ENCODE measurements at regions not wholly inside any gene's neighbourhood (a gene's known extent, or its start where the extent isn't known, plus 50 kb on each side); places are given as distances from the start of the nearest gene placed in this dataset.

GRCh38 chr2:120515759-120516678, 170.1 kb downstream of the INHBB start:
- no peak for DNase-seq (ENCODE audit: low spot score)

DNA sequence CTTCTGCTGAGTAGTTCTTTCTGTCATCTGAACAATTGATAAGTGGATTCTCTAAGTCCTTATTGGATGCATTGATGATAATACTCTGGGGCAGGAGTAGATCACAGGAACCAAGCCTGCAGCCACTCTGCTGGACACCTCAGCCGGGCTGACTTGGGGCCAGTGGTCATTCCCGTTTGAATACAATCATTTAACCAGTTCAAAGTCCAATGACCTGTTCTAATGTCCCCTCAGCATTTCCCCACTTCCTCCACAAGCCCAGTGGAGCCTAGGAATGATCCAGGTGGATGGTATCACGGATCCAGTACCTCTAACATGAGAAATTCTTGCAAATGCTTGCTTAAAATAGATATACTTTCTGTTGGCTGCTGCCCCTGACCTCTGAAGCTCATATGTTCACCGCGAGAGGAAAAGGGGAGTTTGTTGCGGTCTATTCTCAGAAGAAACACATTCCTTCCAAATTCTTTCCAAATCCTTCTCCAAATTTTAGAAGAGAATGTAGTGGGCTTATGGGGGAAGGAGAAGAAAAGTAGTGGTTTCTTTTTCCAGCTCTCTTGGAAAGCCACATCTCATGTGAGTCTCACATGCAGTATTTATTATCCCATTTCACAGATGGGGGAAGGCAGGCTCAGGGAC, 170.9 kb downstream of the INHBB start:
- DNase-seq (ENCODE audit: low spot score) = no peak

- no peak for DNase-seq (ENCODE audit: low spot score)
Observed at GRCh38 chr2:120517751-120518469, 172.0 kb downstream of the INHBB start.

DNA sequence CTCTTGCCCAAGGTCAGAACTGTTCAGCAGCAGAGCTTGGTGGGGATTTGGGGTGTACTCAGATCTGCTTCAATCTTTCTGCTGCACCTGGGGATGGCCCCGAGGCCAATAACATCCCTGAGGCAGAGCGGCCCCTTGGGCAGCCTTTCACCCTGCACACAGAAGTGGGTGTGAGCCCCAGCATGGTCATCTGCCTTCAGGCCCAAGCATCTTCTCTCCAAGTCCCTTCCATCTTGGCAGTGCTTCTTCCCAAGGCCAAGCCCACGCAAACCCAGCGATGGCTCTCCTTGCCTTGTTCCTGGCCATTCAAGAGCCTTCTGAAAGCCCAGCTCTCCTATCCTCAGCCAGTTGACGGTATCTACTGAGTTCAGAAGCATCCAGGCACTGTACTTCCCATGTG, 172.9 kb downstream of the INHBB start:
- no peak for DNase-seq (ENCODE audit: low spot score)

DNA sequence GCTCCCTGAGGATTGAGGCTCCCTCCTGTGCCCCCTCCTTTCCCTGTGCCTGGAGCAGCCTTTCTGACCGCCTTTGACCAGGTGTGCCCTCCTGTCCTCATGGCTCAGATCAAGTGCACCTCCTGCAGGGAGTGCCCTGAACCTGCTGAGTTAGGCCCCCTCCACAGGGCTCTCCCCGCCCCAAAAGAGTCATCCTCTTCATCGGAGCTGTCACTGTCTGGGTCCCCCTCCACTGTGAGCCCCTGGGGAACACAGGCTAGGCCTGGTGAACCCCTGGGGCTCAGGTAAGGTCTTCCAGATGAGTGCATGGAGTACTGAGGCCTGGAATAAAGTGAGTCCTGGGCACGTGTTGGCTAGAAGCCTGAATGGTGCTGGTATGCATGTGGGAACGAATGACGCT, 173.5 kb downstream of the INHBB start:
- no peak for DNase-seq (ENCODE audit: low spot score)

- DNase-seq (ENCODE audit: low spot score) = no peak
Observed at GRCh38 chr2:120520454-120520853, 174.5 kb downstream of the INHBB start.

DNA sequence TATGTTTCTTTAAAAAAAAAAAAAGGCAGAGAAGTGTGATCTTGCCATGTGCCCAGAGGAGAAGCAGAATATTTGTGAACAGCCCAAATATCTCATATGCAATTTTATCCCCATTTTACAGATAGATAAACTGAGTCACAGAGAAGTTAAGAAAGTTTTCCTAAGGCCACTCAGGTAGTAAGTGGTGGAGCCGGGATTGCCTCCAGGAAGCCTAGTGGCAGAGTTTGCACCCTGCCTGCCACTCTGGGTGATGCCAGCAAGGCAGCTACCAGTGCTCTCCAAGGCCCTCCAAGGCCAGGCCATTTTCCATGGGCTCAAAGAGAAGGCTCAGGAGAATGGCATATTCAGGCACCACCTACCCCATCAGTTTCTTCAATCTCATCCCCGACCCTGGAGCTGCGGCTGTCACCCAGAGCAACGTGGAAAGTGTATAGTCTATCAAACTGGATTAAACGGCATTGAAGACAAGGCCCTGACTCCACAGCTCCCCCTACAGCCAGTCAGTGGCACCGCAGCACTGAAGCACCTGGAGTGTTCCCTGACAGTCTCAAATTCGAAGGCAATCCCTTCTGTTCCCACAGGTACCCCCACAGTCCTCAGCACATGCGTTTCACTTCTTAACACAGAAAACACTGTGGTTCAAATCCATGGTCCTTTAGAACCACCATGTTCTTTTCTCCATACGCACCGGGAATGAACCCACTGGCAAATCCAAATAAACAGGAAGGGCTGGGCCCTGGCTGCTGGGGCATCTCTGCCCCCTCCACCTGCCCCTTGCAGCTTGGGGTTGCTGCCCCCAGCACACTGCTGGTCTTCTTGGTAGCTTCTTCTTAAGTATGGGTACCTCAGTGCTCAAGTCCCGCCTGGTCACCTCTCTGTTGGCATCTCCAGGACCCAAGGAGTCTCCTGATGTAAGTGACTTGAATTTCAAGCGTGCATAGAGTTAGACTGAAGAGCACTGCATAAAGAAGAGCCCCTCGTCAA, 175.3 kb downstream of the INHBB start:
- DNase-seq (ENCODE audit: low spot score) = peak; percentile 30

GRCh38 chr2:120522151-120522751, 176.3 kb downstream of the INHBB start:
- DNase-seq (ENCODE audit: low spot score) = no peak

DNA sequence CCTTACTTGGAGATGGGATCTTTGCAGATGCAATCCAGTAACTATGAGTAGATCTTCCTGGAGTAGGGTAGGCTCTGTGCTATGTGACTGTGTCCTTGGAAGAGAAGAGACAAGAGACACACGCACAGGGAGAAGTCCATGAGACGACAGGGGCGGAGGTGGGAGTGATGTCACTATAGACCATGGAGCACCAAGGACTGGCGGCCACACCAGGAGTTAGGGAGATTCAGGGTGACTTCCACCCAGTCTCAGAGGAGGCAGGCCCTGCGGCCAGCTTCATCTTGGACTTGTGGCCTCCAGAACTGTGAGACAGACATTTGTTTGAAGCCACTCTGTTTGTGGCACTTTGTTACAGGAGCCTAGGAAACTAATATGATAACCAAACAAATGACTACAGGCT, 177.8 kb downstream of the INHBB start:
- DNase-seq (ENCODE audit: low spot score) = no peak

GRCh38 chr2:120524174-120524573, 178.2 kb downstream of the INHBB start:
- DNase-seq (ENCODE audit: low spot score) = no peak

DNA sequence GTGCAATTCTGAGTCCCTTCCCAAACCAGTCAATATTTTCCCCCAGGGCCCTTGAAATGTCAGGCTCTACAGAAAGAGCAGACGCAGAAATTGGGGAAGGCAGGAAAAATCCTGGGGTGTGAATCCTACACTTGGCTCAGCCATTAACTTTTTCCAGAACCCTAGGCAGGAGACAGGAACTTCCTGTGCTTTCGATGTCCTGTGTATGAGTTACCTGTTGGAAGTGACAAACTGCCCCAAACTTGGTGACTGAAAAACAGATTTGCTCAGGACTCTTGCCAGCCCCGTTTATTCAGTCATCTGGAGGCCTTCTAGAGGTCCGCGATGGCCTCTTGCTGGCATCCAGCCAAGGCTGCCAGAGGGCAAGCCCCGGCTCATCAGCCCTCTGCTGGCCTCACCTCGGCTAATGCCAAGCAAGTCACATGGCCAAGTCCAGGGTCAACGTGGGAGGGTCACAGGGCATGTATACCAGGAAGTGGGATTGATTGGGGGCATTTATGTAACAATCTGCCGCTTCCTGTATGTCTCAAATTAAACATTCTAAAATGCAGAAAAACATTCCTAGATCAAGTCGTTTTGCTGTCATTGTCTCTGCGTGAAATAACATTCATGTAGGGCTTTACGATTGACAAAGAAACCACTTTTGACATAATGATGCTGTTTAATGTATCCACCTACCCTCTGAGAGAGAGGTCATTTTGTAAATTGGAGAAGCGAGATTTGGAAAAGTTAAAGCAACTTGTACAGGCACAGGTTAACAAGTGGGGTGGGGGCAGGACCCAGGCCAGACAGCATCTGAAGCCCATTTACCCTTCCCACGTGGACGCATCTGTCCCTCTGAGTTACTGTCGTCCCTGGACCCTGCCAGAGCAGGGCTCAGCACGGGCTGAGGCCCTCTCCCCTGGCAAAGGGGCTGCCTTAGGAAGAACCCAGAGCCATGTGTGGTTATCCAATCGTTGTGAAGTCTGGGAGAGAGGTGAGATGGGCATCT, 179.4 kb downstream of the INHBB start:
- DNase-seq (ENCODE audit: low spot score) = peak; percentile 8

DNA sequence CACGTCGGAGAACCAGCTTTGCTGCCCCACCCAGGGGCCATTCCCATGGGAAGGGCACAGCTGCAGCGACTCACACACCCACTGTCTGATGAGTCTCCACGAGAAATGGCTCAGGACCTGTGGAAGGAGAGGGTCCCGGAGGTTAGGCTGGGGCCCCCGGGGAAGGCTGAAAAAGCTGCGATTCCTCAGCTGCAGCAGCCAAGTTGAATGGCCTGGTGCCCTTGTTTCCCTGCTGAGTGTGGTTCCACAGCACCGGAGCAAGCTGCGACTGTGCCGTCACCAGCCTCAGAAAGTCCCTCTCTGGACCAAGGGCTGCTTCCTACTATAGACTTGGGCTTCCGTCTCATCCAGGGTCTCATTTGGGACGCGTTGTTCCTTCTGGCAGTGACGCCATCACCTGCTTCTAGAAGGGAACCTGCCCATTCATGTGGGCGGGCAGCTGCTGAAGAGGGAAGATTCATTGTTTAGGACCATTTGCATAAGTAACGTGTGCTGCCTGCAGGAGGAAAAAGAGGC, 180.2 kb downstream of the INHBB start:
- DNase-seq (ENCODE audit: low spot score) = no peak

DNA sequence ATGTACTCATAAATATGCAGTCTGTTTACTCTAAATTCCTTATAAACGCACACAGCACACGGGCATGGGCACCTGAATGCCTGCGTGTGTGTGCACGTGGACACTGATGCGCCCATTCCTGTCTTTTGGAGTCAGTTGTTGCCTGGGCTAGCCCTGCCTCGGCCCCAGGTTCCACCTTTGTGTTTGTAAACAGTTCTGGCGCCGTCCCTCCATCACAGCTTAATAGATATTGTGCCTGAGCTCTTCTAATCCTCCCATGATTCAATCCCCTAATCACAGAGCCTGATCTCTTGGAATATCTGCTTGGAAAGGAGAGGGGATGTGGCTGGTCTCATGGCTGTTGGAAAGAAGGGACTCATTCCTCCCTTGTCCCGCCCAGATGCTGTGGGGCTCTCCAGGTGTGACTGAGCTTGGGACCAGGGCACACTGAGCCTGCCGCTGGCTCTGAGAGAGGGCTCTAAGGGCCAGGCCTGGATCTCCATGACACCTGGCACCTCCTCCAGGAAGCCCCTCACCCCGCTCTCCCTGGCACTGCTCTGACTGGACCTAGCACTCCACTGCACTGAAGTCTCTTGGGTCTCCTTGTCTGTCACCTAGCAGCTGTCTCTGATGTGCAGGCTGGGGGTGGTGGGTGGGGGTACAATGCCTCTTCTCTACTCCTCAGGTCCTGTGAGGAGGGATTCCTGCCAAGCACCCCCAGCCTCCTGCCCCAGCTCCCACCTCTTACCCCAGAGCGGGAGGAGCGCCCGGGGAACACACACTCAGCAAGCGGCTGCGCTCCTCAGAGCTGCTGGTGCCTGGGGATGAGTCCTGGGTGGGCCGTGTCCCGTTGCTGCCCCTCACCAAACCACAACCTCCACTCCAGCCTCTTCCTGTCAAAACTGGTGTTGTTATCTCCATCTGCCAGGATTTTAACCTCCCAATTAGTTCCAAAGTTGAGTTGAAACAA, 181.3 kb downstream of the INHBB start:
- DNase-seq (ENCODE audit: low spot score) = no peak

DNA sequence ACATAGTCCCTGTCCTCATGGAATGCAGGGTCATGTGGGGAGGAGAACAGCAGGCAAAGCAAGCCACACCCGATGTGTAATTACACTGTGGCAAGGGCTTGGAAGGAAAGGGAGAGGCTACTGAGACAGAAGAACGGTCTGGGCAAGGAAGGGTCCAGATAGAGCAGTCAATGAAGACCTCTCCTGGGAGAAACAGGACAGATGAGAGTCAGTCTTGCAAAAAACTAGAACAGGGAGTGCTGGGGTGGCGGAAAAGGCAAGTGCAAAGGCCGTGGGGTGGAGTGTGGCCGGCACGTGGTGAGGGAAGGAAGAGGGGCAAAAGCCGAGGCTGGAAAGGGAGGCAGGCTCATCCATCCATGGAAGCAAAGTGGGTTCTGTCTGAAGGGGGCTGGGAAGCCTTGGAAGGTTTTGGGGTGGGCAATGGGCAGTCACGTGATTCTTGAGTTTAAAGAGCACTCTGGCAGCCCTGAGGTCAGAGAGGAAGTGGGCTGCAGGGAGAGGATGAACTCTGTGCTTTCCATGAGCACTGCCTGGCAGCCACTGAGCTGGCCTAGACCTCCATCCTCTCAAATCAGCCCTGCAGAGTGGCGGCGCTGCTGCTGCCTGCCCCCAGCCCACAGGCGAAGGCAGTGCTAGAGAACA, 182.2 kb downstream of the INHBB start:
- no peak for DNase-seq (ENCODE audit: low spot score)

DNA sequence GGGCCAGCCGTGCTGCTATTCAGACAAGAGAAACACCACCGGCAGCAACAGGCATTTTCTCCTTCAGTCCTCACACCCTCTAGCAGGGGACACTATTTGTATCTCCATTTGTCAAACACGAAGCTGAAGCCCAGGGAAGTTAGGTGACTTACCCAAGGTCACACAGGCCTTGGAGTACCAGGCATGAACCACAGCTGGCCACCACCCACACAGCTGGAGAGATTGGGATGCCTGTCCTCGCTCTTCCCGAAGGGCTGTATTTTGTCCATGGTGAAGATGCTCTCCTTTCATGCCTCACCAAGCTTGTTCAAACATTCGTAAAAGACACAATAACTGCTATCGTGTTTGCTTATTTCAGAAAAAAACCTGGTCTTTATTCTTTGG, 182.7 kb downstream of the INHBB start:
- DNase-seq (ENCODE audit: low spot score) = no peak

DNA sequence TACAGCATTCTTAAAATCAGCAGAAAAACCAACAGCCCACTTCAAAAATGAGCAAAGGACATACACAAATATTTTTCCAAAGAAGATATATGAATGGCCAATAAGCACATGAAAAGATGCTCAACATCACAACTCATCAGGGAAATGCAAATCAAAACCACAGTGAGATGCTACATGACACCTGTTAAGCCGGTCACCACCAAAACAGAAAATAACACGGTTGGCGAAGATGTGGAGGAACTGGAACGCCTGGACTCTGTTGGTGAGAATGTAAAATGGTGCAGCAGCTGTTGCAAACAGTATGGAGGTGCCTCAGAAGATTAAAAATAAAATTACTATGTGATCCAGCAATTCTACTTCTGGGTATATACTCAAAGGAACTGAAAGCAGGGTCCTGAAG, 184.8 kb downstream of the INHBB start:
- DNase-seq (ENCODE audit: low spot score) = no peak

GRCh38 chr2:120531365-120531764, 185.4 kb downstream of the INHBB start:
- no peak for DNase-seq (ENCODE audit: low spot score)

Data from LoVo (cell line).